IMR-90 (cell line): ENCODE measurements at regions not wholly inside any gene's neighbourhood (a gene's known extent, or its start where the extent isn't known, plus 50 kb on each side); places are given as distances from the start of the nearest gene placed in this dataset.

ENCODE experiments used
- CEBPB ChIP-seq: IDR thresholded peaks from 2 replicates; pipeline ENCODE4 v1.6.1; 2012; ENCODE audit warnings: low read depth, low read length, improper control_type of control experiment
- MAFK ChIP-seq: IDR thresholded peaks from 2 replicates; pipeline ENCODE4 v1.6.1; 2012; ENCODE audit warnings: low read depth, low read length, improper control_type of control experiment
- POLR2A ChIP-seq: IDR thresholded peaks from 2 replicates; pipeline ENCODE4 v1.6.1; 2012; ENCODE audit warnings: mild to moderate bottlenecking, low read depth, low read length
- RAD21 ChIP-seq: IDR thresholded peaks from 2 replicates; pipeline ENCODE4 v1.6.1; 2012; ENCODE audit warnings: low read length, improper control_type of control experiment
- RCOR1 ChIP-seq: IDR thresholded peaks from 2 replicates; pipeline ENCODE4 v1.6.1; 2012; ENCODE audit warnings: mild to moderate bottlenecking, low read length, improper control_type of control experiment; ENCODE audit not compliant: insufficient replicate concordance
- RFX5 ChIP-seq: IDR thresholded peaks from 2 replicates; pipeline ENCODE4 v1.8.0; 2012; ENCODE audit warnings: low read depth, mild to moderate bottlenecking, low read length, moderate library complexity
- TF ChIP-seq, protein P1 (sequence below): conservative IDR thresholded peaks from 2 replicates; pipeline ENCODE4 v1.5.1; 2012; ENCODE audit warnings: mild to moderate bottlenecking, low read depth, low read length, improper control_type of control experiment
- TF ChIP-seq, protein P2 (sequence below): fragments of 150-350 bp; IDR thresholded peaks from 2 replicates; pipeline ENCODE4 v1.6.1; 2016; ENCODE audit warnings: low read depth, mild to moderate bottlenecking, low read length, moderate library complexity, borderline replicate concordance
- TF ChIP-seq, protein P3 (sequence below): fragments of 150-350 bp; IDR thresholded peaks from 2 replicates; pipeline ENCODE4 v1.6.1; 2017; ENCODE audit warnings: mild to moderate bottlenecking, antibody characterized with exemption, low read length, low read depth

DNA sequence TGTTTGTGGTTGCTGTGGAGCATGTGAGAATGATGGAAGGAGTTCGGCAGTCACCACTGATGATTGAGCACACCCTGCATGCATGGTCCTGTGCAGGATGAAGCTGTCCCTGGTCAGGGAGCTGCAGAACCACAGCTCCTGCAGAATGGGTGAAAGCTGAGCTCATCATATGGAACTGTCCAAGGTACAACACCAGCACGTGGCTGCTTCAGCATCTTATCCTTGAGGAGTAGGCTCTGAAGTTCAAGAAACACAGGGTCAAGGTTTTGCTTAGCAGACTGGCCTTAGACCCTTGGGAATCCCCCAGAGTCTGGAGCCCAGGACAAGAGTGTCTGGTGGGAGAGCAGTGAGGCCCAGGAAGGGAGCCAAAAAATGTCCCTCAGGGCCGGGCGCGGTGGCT, 182.4 kb upstream of the LARGE1 start:
- TF ChIP-seq POLR2A, result no peak
- TF ChIP-seq, protein P1, sequence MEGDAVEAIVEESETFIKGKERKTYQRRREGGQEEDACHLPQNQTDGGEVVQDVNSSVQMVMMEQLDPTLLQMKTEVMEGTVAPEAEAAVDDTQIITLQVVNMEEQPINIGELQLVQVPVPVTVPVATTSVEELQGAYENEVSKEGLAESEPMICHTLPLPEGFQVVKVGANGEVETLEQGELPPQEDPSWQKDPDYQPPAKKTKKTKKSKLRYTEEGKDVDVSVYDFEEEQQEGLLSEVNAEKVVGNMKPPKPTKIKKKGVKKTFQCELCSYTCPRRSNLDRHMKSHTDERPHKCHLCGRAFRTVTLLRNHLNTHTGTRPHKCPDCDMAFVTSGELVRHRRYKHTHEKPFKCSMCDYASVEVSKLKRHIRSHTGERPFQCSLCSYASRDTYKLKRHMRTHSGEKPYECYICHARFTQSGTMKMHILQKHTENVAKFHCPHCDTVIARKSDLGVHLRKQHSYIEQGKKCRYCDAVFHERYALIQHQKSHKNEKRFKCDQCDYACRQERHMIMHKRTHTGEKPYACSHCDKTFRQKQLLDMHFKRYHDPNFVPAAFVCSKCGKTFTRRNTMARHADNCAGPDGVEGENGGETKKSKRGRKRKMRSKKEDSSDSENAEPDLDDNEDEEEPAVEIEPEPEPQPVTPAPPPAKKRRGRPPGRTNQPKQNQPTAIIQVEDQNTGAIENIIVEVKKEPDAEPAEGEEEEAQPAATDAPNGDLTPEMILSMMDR, result no peak
- TF ChIP-seq RAD21, result no peak
- no peak for TF ChIP-seq CEBPB
- no peak for TF ChIP-seq RFX5
- no peak for TF ChIP-seq MAFK
- no peak for TF ChIP-seq RCOR1
- TF ChIP-seq, protein P2, sequence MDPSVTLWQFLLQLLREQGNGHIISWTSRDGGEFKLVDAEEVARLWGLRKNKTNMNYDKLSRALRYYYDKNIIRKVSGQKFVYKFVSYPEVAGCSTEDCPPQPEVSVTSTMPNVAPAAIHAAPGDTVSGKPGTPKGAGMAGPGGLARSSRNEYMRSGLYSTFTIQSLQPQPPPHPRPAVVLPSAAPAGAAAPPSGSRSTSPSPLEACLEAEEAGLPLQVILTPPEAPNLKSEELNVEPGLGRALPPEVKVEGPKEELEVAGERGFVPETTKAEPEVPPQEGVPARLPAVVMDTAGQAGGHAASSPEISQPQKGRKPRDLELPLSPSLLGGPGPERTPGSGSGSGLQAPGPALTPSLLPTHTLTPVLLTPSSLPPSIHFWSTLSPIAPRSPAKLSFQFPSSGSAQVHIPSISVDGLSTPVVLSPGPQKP, result no peak
- TF ChIP-seq, protein P3, sequence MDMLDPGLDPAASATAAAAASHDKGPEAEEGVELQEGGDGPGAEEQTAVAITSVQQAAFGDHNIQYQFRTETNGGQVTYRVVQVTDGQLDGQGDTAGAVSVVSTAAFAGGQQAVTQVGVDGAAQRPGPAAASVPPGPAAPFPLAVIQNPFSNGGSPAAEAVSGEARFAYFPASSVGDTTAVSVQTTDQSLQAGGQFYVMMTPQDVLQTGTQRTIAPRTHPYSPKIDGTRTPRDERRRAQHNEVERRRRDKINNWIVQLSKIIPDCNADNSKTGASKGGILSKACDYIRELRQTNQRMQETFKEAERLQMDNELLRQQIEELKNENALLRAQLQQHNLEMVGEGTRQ, result no peak
